Mesenchymal stem cell (in vitro differentiated cells and primary cell): ENCODE measurements at regions not wholly inside any gene's neighbourhood (a gene's known extent, or its start where the extent isn't known, plus 50 kb on each side); places are given as distances from the start of the nearest gene placed in this dataset.
"Not testable (repeated sequence)": the region's sequence is repeated elsewhere in the genome, so short reads cannot be mapped to it uniquely, and the experiment has no call there.

Experiments used
- DNase-seq: peaks from one replicate; pipeline ENCODE4 v3.0.0-alpha.2; 2013
- H2AFZ ChIP-seq: one replicate; pipeline ENCODE4 v1.6.1; 2013; ENCODE audit warnings: low read depth, mild to moderate bottlenecking, control low read depth, inconsistent platforms, low read length, moderate library complexity
- H2AK5ac ChIP-seq: 2 replicates; pipeline ENCODE4 v1.6.1; 2013; ENCODE audit warnings: low read length, moderate library complexity, mild to moderate bottlenecking, inconsistent platforms; ENCODE audit not compliant: severe bottlenecking
- H2BK120ac ChIP-seq: one replicate; pipeline ENCODE4 v1.6.1; 2013; ENCODE audit warnings: low read depth, mild to moderate bottlenecking, inconsistent platforms, low read length, moderate library complexity
- H2BK12ac ChIP-seq, 2 experiments: one replicate each; pipeline ENCODE4 v1.6.1; 2013; ENCODE audit warnings: inconsistent platforms in 2 of 2, low read length in 2 of 2, mild to moderate bottlenecking in 2 of 2, moderate library complexity in 2 of 2, control low read depth in 1 of 2
- H2BK15ac ChIP-seq: one replicate; pipeline ENCODE4 v1.6.1; 2013; ENCODE audit warnings: mild to moderate bottlenecking, low read depth, inconsistent platforms; ENCODE audit not compliant: poor library complexity, severe bottlenecking
- H2BK5ac ChIP-seq: 2 replicates; pipeline ENCODE4 v1.6.1; 2013; ENCODE audit warnings: low read depth, mild to moderate bottlenecking, low read length, control low read depth, inconsistent platforms; ENCODE audit not compliant: poor library complexity, severe bottlenecking
- H3K14ac ChIP-seq, 2 experiments: one replicate each; pipeline ENCODE4 v1.6.1; 2013; ENCODE audit warnings: inconsistent platforms in 2 of 2, low read length in 2 of 2, control low read depth in 1 of 2, mild to moderate bottlenecking in 1 of 2, moderate library complexity in 1 of 2
- H3K18ac ChIP-seq, 2 experiments: one replicate each; pipeline ENCODE4 v1.6.1; 2013; ENCODE audit warnings: inconsistent platforms in 2 of 2, low read length in 2 of 2, control low read depth in 1 of 2, low read depth in 1 of 2, mild to moderate bottlenecking in 1 of 2
- H3K23ac ChIP-seq, 2 experiments: one replicate each; pipeline ENCODE4 v1.6.1; 2013; ENCODE audit warnings: inconsistent platforms in 2 of 2, low read length in 2 of 2, mild to moderate bottlenecking in 2 of 2, moderate library complexity in 2 of 2, control low read depth in 1 of 2
- H3K27ac ChIP-seq: 2 replicates; pipeline ENCODE4 v1.5.1; 2013; ENCODE audit warnings: mild to moderate bottlenecking, moderate library complexity, low read length, control low read depth, inconsistent platforms; ENCODE audit not compliant: poor library complexity, severe bottlenecking
- H3K27me3 ChIP-seq, 2 experiments: 2 replicates each; pipeline versions ENCODE4 v1.6.1 to v1.7.0; 2013; ENCODE audit warnings: low read length in 2 of 2, mild to moderate bottlenecking in 2 of 2, moderate library complexity in 2 of 2, control low read depth in 1 of 2, inconsistent platforms in 1 of 2; ENCODE audit not compliant: control insufficient read depth in 1 of 2, insufficient read depth in 1 of 2
- H3K36me3 ChIP-seq, 2 experiments: 2 replicates each; pipeline versions ENCODE4 v1.6.1 to v1.7.0; 2013; ENCODE audit warnings: low read length in 2 of 2, control low read depth in 1 of 2, inconsistent platforms in 1 of 2, low read depth in 1 of 2, mild to moderate bottlenecking in 1 of 2; ENCODE audit not compliant: insufficient read depth in 2 of 2, control insufficient read depth in 1 of 2
- H3K4ac ChIP-seq, 2 experiments: one replicate each; pipeline ENCODE4 v1.6.1; 2013; ENCODE audit warnings: inconsistent platforms in 2 of 2, low read length in 2 of 2, mild to moderate bottlenecking in 2 of 2, moderate library complexity in 2 of 2, control low read depth in 1 of 2, low read depth in 1 of 2
- H3K4me1 ChIP-seq: 2 replicates; pipeline ENCODE4 v1.6.1; 2013; ENCODE audit warnings: low read depth, low read length, control low read depth; ENCODE audit not compliant: control insufficient read depth, insufficient read depth
- H3K4me2 ChIP-seq: 2 replicates; pipeline ENCODE4 v1.6.1; 2013; ENCODE audit warnings: low read length, mild to moderate bottlenecking, inconsistent platforms; ENCODE audit not compliant: poor library complexity, severe bottlenecking
- H3K4me3 ChIP-seq, 2 experiments: 2 replicates each; pipeline versions ENCODE4 v1.5.1 to v1.7.0; 2013; ENCODE audit warnings: low read length in 2 of 2, mild to moderate bottlenecking in 2 of 2, control low read depth in 1 of 2, low read depth in 1 of 2; ENCODE audit not compliant: insufficient read depth in 1 of 2
- H3K79me1 ChIP-seq: replicated peaks from 2 replicates; pipeline ENCODE4 v1.6.1; 2013; ENCODE audit warnings: mild to moderate bottlenecking, control low read depth, low read length, inconsistent platforms; ENCODE audit not compliant: poor library complexity, severe bottlenecking
- H3K9ac ChIP-seq: 2 replicates; pipeline ENCODE4 v1.7.0; 2013; ENCODE audit warnings: mild to moderate bottlenecking, low read length, moderate library complexity
- H3K9me3 ChIP-seq: 2 replicates; pipeline ENCODE4 v1.7.0; 2013; ENCODE audit warnings: mild to moderate bottlenecking, low read length; ENCODE audit not compliant: control insufficient read depth
- H4K8ac ChIP-seq: one replicate; pipeline ENCODE4 v1.6.1; 2013; ENCODE audit warnings: inconsistent platforms, mild to moderate bottlenecking, low read length, moderate library complexity
- H4K91ac ChIP-seq: one replicate; pipeline ENCODE4 v1.6.1; 2013; ENCODE audit warnings: mild to moderate bottlenecking, low read length, inconsistent platforms
- WGBS: methylation state at CpG from one replicate; pipeline ENCODE4 v1.1.7; 2013; ENCODE audit warnings: mixed read lengths; 5-methylcytosine and 5-hydroxymethylcytosine counted together

DNA sequence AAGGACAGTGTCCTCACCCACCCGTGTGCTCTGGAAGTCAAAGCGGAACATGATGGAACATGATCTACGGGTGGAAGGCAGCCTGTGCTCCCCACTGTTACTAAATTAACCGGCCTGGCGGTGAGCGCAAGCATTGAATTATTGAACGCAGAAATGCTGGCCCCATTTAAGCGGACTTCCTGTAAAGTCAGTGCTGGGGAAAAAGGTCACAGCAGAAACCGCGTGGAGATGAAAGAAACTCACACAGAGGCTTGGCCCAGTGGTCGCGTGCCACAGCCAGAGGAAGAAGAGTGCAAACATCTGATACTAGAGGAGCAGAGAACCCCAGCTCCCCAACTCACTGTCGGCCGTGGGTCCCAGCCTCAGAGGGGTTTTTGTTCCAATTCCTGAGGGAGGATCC, 321.2 kb downstream of the ADGRD1 start:
- H2AK5ac ChIP-seq, result no peak overlapping the region
- H3K4me2 ChIP-seq, result no peak overlapping the region
- no peaks in the 10 kb centered on the region for H3K4me1 ChIP-seq
- H2AFZ ChIP-seq, result no peak overlapping the region
- H3K27me3 ChIP-seq, result peaks cover 0 to 21% of the 10 kb centered on the region in 2 experiments
- no peak overlapping the region for H3K18ac ChIP-seq
- no peaks in the 10 kb centered on the region for H3K9me3 ChIP-seq
- H3K23ac ChIP-seq, result no peak overlapping the region
- 87% methylated on average over 14 of the region's 14 CpGs for WGBS
- no peak overlapping the region for H2BK120ac ChIP-seq
- no peak overlapping the region for H2BK15ac ChIP-seq
- no peaks in the 10 kb centered on the region for H3K79me1 ChIP-seq
- H3K36me3 ChIP-seq, result no peaks in the 10 kb centered on the region
- no peak overlapping the region for H4K91ac ChIP-seq
- no peak overlapping the region for H3K27ac ChIP-seq
- no peak overlapping the region for H3K4ac ChIP-seq
- H3K14ac ChIP-seq, result no peak overlapping the region
- no peak overlapping the region for H2BK5ac ChIP-seq
- no peak overlapping the region for H2BK12ac ChIP-seq
- DNase-seq, result no peak
- no peak overlapping the region for H3K9ac ChIP-seq
- H3K4me3 ChIP-seq, result no peak overlapping the region
- H4K8ac ChIP-seq, result no peak overlapping the region

DNA sequence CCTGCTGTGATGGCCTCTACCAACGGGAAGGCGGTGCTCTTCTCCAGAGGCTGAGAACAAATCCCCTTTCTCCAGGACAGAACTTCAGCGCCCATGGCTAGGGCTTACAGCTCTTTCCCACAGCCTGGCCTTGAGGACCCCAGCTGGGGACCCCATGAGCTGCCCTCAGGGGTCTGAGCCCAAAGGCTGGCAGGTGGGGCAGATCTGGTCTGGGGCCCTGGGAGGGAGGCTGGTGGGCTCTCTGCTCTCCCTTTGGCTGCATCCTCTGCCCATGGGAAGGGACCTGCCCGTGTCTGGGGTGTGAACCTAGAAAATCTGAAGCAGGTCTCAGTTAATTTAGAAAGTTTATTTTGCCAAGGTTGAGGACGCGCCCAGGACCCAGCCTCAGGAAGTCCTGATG, 322.1 kb downstream of the ADGRD1 start:
- Histone ChIP-seq H3K4me1 (no peaks in the 10 kb centered on the region), H3K9ac (no peak overlapping the region), H3K27ac (no peak overlapping the region), H3K4me2 (no peak overlapping the region), H3K27me3 (peaks cover 0 to 28% of the 10 kb centered on the region in 2 experiments), H3K14ac (no peak overlapping the region), H2BK15ac (no peak overlapping the region), H2BK120ac (no peak overlapping the region), H2BK12ac (no peak overlapping the region), H3K36me3 (no peaks in the 10 kb centered on the region), H3K79me1 (no peaks in the 10 kb centered on the region), H2AK5ac (no peak overlapping the region), H3K9me3 (no peaks in the 10 kb centered on the region), H3K4me3 (no peak overlapping the region), H3K18ac (no peak overlapping the region), H4K8ac (no peak overlapping the region), H3K4ac (no peak overlapping the region), H3K23ac (no peak overlapping the region), H2AFZ (no peak overlapping the region), H4K91ac (no peak overlapping the region), H2BK5ac (no peak overlapping the region)
- DNase-seq, result no peak
- 81% methylated on average over 6 of the region's 6 CpGs for WGBS

DNA sequence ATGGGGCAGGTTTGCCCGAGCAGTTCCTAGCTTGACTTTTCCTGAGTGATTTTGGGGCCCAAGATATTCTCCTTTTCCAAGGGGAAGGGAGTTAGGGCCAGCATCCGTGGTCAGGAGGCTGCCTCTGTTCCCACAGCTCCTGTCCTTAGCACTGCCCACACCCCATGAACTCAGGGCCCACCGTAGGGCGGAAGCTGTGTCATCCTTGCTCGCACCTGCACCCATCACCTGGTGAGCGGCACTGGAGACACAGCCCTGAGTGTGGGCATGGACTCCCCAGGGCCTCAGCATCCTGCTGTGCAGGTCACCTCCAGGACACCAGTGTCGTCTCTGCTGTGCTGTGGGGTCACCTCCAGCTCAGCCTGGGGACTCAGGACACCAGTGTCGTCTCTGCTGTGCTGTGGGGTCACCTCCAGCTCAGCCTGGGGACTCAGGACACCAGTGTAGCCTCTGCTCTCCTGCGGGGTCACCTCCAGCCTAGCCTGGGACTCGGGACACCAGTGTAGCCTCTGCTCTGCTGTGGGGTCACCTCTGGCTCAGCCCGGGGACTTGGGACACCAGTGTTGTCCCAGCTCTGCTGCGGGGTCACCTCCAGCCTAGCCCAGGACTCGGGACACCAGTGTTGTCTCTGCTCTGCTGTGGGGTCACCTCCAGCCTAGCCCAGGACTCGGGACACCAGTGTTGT, 322.9 kb downstream of the ADGRD1 start:
- Histone ChIP-seq H4K91ac (no peak overlapping the region), H2BK12ac (no peak overlapping the region), H3K18ac (no peak overlapping the region), H3K79me1 (no peaks in the 10 kb centered on the region), H2AK5ac (no peak overlapping the region), H3K4me2 (no peak overlapping the region), H2BK120ac (no peak overlapping the region), H3K27me3 (peaks cover 0 to 28% of the 10 kb centered on the region in 2 experiments), H3K14ac (no peak overlapping the region), H4K8ac (no peak overlapping the region), H3K4ac (no peak overlapping the region), H3K36me3 (no peaks in the 10 kb centered on the region), H2BK15ac (no peak overlapping the region), H2AFZ (no peak overlapping the region), H3K4me1 (no peaks in the 10 kb centered on the region), H3K9me3 (no peaks in the 10 kb centered on the region), H3K23ac (no peak overlapping the region), H2BK5ac (no peak overlapping the region), H3K9ac (no peak overlapping the region), H3K4me3 (no peak overlapping the region), H3K27ac (no peak overlapping the region)
- WGBS, result 72% methylated on average over 13 of the region's 14 CpGs
- DNase-seq, result no peak

DNA sequence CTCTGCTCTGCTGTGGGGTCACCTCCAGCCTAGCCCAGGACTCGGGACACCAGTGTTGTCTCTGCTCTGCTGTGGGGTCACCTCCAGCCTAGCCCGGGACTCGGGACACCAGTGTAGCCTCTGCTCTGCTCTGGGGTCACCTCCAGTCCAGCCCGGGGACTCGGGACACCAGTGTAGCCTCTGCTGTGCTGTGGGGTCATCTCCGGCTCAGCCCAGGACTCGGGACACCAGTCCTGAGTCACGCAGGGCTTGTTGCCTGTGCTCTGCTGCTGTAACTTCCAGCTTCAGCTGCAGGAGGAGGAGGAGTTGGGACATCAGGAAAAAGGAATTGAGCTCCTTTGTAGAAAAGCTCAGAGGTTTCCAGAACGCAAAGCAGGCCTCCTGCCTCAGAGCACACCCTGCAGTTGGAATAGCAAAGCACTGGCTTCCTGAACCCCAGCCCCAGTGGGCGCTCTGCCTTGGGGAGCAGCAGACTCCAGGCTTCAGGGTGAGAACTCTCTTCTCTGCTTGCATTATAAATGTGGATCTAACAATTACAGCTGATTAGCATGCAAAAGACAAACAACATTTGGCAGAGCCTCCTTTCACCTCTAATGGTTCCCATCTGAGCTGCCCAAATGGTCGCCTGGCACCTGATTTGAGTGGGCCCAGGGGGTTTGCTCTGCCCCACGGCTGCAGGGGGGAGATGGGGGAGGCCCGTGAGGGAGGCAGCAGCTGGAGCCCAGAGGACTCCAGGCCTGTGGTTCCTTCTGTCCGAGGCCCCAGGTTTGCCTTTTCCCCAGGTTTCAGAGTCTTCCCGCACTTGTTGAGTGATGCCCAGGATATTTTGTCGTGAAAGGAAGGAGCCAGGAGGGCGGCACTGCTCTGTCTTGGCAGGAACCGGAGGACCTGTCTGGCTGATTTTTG, 323.7 kb downstream of the ADGRD1 start:
- H3K4me2 ChIP-seq, H2BK15ac ChIP-seq, H3K79me1 ChIP-seq, H3K23ac ChIP-seq, H2BK5ac ChIP-seq, H3K4me3 ChIP-seq, H3K4me1 ChIP-seq, H3K4ac ChIP-seq, H3K9ac ChIP-seq, H2AFZ ChIP-seq, H3K27ac ChIP-seq, H2AK5ac ChIP-seq, H4K91ac ChIP-seq, H3K9me3 ChIP-seq, H3K14ac ChIP-seq, H2BK120ac ChIP-seq, H2BK12ac ChIP-seq, H3K18ac ChIP-seq, H3K36me3 ChIP-seq, H4K8ac ChIP-seq, DNase-seq: not testable (repeated sequence)
- 69% methylated on average over 11 of the region's 18 CpGs for WGBS
- H3K27me3 ChIP-seq, result peaks cover 0 to 28% of the 10 kb centered on the region in 2 experiments
